ENCODE measurements at regions not wholly inside any gene's neighbourhood (a gene's known extent, or its start where the extent isn't known, plus 50 kb on each side); places are given as distances from the start of the nearest gene placed in this dataset.
"Not testable (repeated sequence)": the region's sequence is repeated elsewhere in the genome, so short reads cannot be mapped to it uniquely, and the experiment has no call there.

DNA sequence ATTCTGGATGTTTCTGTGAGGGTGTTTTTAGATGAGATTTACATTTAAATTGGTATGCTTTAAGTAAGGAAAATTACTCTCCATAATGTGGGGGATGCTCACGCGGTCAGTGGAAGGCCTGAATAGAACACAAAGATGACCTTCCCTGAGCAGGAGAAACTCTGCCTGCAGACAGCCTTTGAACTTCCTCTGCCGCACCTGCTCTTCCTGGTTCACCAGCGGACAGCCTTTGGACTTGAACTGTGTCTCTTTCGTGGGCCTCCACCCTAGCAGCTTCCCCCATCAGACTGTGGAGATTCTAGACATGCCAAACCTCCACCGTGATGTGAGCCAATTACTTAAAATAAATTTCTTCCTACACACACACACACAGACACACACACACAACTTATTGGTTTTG, 210.7 kb downstream of the EFCAB11 start:
- WGBS, result 86% methylated on average over 6 of the region's 6 CpGs
- Histone ChIP-seq H3K9me3 (no peaks in the 10 kb centered on the region), H3K27ac (no peak overlapping the region), H3K27me3 (no peaks in the 10 kb centered on the region), H3K36me3 (no peaks in the 10 kb centered on the region), H3K4me1 (peaks cover 13% of the 10 kb centered on the region), H3K4me3 (no peak overlapping the region)
- TF ChIP-seq, protein P1, sequence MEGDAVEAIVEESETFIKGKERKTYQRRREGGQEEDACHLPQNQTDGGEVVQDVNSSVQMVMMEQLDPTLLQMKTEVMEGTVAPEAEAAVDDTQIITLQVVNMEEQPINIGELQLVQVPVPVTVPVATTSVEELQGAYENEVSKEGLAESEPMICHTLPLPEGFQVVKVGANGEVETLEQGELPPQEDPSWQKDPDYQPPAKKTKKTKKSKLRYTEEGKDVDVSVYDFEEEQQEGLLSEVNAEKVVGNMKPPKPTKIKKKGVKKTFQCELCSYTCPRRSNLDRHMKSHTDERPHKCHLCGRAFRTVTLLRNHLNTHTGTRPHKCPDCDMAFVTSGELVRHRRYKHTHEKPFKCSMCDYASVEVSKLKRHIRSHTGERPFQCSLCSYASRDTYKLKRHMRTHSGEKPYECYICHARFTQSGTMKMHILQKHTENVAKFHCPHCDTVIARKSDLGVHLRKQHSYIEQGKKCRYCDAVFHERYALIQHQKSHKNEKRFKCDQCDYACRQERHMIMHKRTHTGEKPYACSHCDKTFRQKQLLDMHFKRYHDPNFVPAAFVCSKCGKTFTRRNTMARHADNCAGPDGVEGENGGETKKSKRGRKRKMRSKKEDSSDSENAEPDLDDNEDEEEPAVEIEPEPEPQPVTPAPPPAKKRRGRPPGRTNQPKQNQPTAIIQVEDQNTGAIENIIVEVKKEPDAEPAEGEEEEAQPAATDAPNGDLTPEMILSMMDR (IDR thresholded peaks at IDR 0.05), result no peak
- no peak for TF ChIP-seq POLR2A (IDR thresholded peaks at IDR 0.05)
- no peak for TF ChIP-seq POLR2AphosphoS5 (IDR thresholded peaks at IDR 0.05)
- TF ChIP-seq EP300 (IDR thresholded peaks at IDR 0.05), result no peak
- DNase-seq (ENCODE audit: low spot score in 2 of 2), result no peak

DNA sequence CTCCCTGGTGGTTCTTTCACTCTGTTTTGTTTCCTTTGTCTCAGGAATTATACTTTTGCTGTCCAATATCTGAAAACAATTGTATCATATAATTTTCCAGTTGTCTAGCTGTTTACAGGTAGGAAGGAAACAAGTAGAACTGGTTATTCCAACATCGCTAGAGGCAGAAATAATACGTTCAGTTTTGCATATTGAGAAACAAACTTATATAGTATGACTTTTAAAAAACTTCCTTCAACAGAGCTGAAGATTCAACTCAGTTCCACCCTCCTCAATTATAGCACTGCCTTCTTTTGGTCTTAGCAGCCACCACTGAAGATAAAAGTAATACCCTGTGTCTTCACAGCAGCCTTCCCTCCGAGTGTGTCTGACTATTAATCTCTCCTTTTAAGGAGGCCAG, 214.3 kb downstream of the EFCAB11 start:
- H3K27ac ChIP-seq, result peak overlapping the region; percentile 63
- H3K9me3 ChIP-seq, result no peaks in the 10 kb centered on the region
- H3K27me3 ChIP-seq, result no peaks in the 10 kb centered on the region
- DNase-seq (ENCODE audit: low spot score in 2 of 2), result no peak
- no peaks in the 10 kb centered on the region for H3K36me3 ChIP-seq
- TF ChIP-seq EP300 (IDR thresholded peaks at IDR 0.05), result no peak
- TF ChIP-seq, protein P1 (IDR thresholded peaks at IDR 0.05), result no peak
- TF ChIP-seq POLR2AphosphoS5 (IDR thresholded peaks at IDR 0.05), result no peak
- no peak for TF ChIP-seq POLR2A (IDR thresholded peaks at IDR 0.05)
- WGBS, result 59% methylated on average over 3 of the region's 3 CpGs
- H3K4me1 ChIP-seq, result peaks cover 13% of the 10 kb centered on the region
- no peak overlapping the region for H3K4me3 ChIP-seq

GRCh38 chr14:89736881-89737280, 217.6 kb downstream of the EFCAB11 start:
- Histone ChIP-seq H3K9me3 (no peaks in the 10 kb centered on the region), H3K36me3 (no peaks in the 10 kb centered on the region), H3K27me3 (no peaks in the 10 kb centered on the region), H3K27ac (no peak overlapping the region), H3K4me3 (no peak overlapping the region), H3K4me1 (peaks cover 13% of the 10 kb centered on the region)
- TF ChIP-seq, protein P1 (IDR thresholded peaks at IDR 0.05), result no peak
- TF ChIP-seq POLR2A (IDR thresholded peaks at IDR 0.05), result no peak
- no peak for TF ChIP-seq POLR2AphosphoS5 (IDR thresholded peaks at IDR 0.05)
- no peak for TF ChIP-seq EP300 (IDR thresholded peaks at IDR 0.05)
- 36% methylated on average over 4 of the region's 4 CpGs for WGBS
- DNase-seq (ENCODE audit: low spot score in 2 of 2), result no peak

GRCh38 chr14:89731396-89731933, 223.1 kb downstream of the EFCAB11 start:
- Histone ChIP-seq H3K4me1 (no peaks in the 10 kb centered on the region), H3K27me3 (no peaks in the 10 kb centered on the region), H3K27ac (no peak overlapping the region), H3K9me3 (no peaks in the 10 kb centered on the region), H3K4me3 (no peak overlapping the region), H3K36me3 (no peaks in the 10 kb centered on the region)
- no peak for DNase-seq (ENCODE audit: low spot score in 2 of 2)
- no peak for TF ChIP-seq POLR2A (IDR thresholded peaks at IDR 0.05)
- TF ChIP-seq EP300 (IDR thresholded peaks at IDR 0.05), result no peak
- 90% methylated on average over 6 of the region's 6 CpGs for WGBS

GRCh38 chr14:89730687-89731086, 223.8 kb downstream of the EFCAB11 start:
- 70% methylated on average over 5 of the region's 5 CpGs for WGBS
- no peak for DNase-seq (ENCODE audit: low spot score in 2 of 2)
- Histone ChIP-seq H3K9me3 (no peaks in the 10 kb centered on the region), H3K27me3 (no peaks in the 10 kb centered on the region), H3K4me1 (no peaks in the 10 kb centered on the region), H3K27ac (no peak overlapping the region), H3K4me3 (no peak overlapping the region), H3K36me3 (no peaks in the 10 kb centered on the region)
- no peak for TF ChIP-seq POLR2AphosphoS5 (IDR thresholded peaks at IDR 0.05)
- TF ChIP-seq POLR2A (IDR thresholded peaks at IDR 0.05), result no peak
- TF ChIP-seq, protein P1 (IDR thresholded peaks at IDR 0.05), result no peak
- no peak for TF ChIP-seq EP300 (IDR thresholded peaks at IDR 0.05)

DNA sequence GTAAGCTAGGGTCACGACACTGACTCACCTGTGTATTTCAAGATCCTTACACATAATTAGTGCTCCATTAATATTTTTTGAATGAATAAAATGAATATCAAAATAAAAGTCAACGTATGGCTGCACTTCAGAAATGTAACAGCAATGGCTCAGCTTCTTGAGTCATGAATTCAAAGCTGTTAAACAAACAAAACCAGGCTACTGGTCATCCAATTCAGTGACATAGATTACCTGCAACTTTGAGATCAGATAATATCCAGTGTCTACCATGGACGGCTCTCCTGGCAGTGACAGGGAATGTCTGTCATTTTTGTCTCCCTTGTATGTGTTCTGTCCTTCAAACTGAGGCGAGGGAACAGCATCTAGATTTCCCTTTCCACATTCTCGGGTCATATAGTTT, 225.6 kb downstream of the EFCAB11 start:
- Histone ChIP-seq H3K36me3 (no peaks in the 10 kb centered on the region), H3K4me3 (no peak overlapping the region), H3K9me3 (no peaks in the 10 kb centered on the region), H3K4me1 (peaks cover 9% of the 10 kb centered on the region), H3K27me3 (no peaks in the 10 kb centered on the region), H3K27ac (no peak overlapping the region)
- TF ChIP-seq EP300 (IDR thresholded peaks at IDR 0.05) (no peak), POLR2AphosphoS5 (IDR thresholded peaks at IDR 0.05) (no peak), POLR2A (IDR thresholded peaks at IDR 0.05) (no peak)
- TF ChIP-seq, protein P1 (IDR thresholded peaks at IDR 0.05), result no peak
- DNase-seq (ENCODE audit: low spot score in 2 of 2), result no peak
- 91% methylated on average over 5 of the region's 5 CpGs for WGBS

- not testable (repeated sequence) for H3K4me3 ChIP-seq; H3K9me3 ChIP-seq; H3K27me3 ChIP-seq; DNase-seq (ENCODE audit: low spot score in 2 of 2); H3K27ac ChIP-seq; H3K36me3 ChIP-seq
- peaks cover 21% of the 10 kb centered on the region for H3K4me1 ChIP-seq
- 90% methylated on average over 5 of the region's 6 CpGs for WGBS
Measured at GRCh38 chr14:89726226-89726625, 228.3 kb downstream of the EFCAB11 start.

Data from suprapubic skin (tissue), 4 donors.